HG02798 (cell line): ENCODE measurements at regions not wholly inside any gene's neighbourhood (a gene's known extent, or its start where the extent isn't known, plus 50 kb on each side); places are given as distances from the start of the nearest gene placed in this dataset.

ENCODE experiments used
- ATAC-seq: cut with Tn5 transposase; IDR thresholded peaks from one replicate; pipeline ENCODE4 v1.9.1; 2021; ENCODE audit warnings: mild to moderate bottlenecking; ENCODE audit not compliant: unreplicated experiment, poor library complexity

GRCh38 chr20:60974441-60974945 is 277.6 kb upstream of the CDH4 start:
- ATAC-seq = no peak

GRCh38 chr20:60976139-60976538 is 275.9 kb upstream of the CDH4 start:
- no peak for ATAC-seq

GRCh38 chr20:60976913-60977312 is 275.1 kb upstream of the CDH4 start:
- no peak for ATAC-seq

GRCh38 chr20:60977901-60978300 is 274.2 kb upstream of the CDH4 start:
- no peak for ATAC-seq

- ATAC-seq = no peak
Measured at GRCh38 chr20:60984666-60985065, 267.4 kb upstream of the CDH4 start.

- no peak for ATAC-seq
Measured at GRCh38 chr20:60986506-60987156, 265.4 kb upstream of the CDH4 start.

GRCh38 chr20:60990061-60990460 is 262.0 kb upstream of the CDH4 start:
- no peak for ATAC-seq

GRCh38 chr20:60990643-60991042 is 261.4 kb upstream of the CDH4 start:
- ATAC-seq = no peak

GRCh38 chr20:60993433-60994044 is 258.5 kb upstream of the CDH4 start:
- no peak for ATAC-seq

GRCh38 chr20:60999250-60999649 is 252.8 kb upstream of the CDH4 start:
- ATAC-seq = no peak

GRCh38 chr20:61002090-61002489 is 250.0 kb upstream of the CDH4 start:
- no peak for ATAC-seq

- no peak for ATAC-seq
Measured at GRCh38 chr20:61014491-61014890, 237.6 kb upstream of the CDH4 start.

GRCh38 chr20:61015602-61016001 is 236.5 kb upstream of the CDH4 start:
- ATAC-seq = no peak

- no peak for ATAC-seq
Measured at GRCh38 chr20:61019322-61019721, 232.7 kb upstream of the CDH4 start.

- no peak for ATAC-seq
Measured at GRCh38 chr20:61023612-61024011, 228.4 kb upstream of the CDH4 start.

GRCh38 chr20:61024390-61024789 is 227.7 kb upstream of the CDH4 start:
- ATAC-seq = no peak

GRCh38 chr20:61025536-61025935 is 226.5 kb upstream of the CDH4 start:
- ATAC-seq = no peak

GRCh38 chr20:61026173-61026572 is 225.9 kb upstream of the CDH4 start:
- ATAC-seq = no peak

GRCh38 chr20:61026731-61027130 is 225.3 kb upstream of the CDH4 start:
- no peak for ATAC-seq

- ATAC-seq = no peak
Measured at GRCh38 chr20:61027218-61027617, 224.8 kb upstream of the CDH4 start.

- ATAC-seq = no peak
Measured at GRCh38 chr20:61030130-61030529, 221.9 kb upstream of the CDH4 start.
